ENCODE measurements at regions not wholly inside any gene's neighbourhood (a gene's known extent, or its start where the extent isn't known, plus 50 kb on each side); places are given as distances from the start of the nearest gene placed in this dataset.
"Not testable (repeated sequence)": the region's sequence is repeated elsewhere in the genome, so short reads cannot be mapped to it uniquely, and the experiment has no call there.

- TF ChIP-seq, protein P1, sequence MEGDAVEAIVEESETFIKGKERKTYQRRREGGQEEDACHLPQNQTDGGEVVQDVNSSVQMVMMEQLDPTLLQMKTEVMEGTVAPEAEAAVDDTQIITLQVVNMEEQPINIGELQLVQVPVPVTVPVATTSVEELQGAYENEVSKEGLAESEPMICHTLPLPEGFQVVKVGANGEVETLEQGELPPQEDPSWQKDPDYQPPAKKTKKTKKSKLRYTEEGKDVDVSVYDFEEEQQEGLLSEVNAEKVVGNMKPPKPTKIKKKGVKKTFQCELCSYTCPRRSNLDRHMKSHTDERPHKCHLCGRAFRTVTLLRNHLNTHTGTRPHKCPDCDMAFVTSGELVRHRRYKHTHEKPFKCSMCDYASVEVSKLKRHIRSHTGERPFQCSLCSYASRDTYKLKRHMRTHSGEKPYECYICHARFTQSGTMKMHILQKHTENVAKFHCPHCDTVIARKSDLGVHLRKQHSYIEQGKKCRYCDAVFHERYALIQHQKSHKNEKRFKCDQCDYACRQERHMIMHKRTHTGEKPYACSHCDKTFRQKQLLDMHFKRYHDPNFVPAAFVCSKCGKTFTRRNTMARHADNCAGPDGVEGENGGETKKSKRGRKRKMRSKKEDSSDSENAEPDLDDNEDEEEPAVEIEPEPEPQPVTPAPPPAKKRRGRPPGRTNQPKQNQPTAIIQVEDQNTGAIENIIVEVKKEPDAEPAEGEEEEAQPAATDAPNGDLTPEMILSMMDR (IDR thresholded peaks at IDR 0.05; ENCODE audit: insufficient read depth, low read depth, low read length) = not testable (repeated sequence)
- not testable (repeated sequence) for TF ChIP-seq EZH2 (IDR thresholded peaks at IDR 0.05; ENCODE audit: insufficient read depth, low read length)
These were observed 1123.9 kb downstream of the MRPL39 start for GRCh38 chr21:24483361-24483760.

All from astrocyte (in vitro differentiated cells and primary cell).